AG09309 (cell line): ENCODE measurements at regions not wholly inside any gene's neighbourhood (a gene's known extent, or its start where the extent isn't known, plus 50 kb on each side); places are given as distances from the start of the nearest gene placed in this dataset.

Experiments used
- DNase-seq: peaks from one replicate; pipeline ENCODE4 v3.0.0-alpha.2; 2010; ENCODE audit warnings: low read depth
- H3K4me3 ChIP-seq: 2 replicates; pipeline ENCODE4 v1.5.1; 2011; ENCODE audit warnings: mild to moderate bottlenecking, low read depth, low read length, moderate library complexity; ENCODE audit not compliant: control insufficient read depth
- TF ChIP-seq, protein P1 (sequence below): IDR thresholded peaks from 2 replicates; pipeline ENCODE4 v1.5.1; 2011; ENCODE audit warnings: mild to moderate bottlenecking, low read depth, low read length, inconsistent platforms; ENCODE audit not compliant: insufficient read depth, control insufficient read depth; ENCODE audit errors: missing control alignments

DNA sequence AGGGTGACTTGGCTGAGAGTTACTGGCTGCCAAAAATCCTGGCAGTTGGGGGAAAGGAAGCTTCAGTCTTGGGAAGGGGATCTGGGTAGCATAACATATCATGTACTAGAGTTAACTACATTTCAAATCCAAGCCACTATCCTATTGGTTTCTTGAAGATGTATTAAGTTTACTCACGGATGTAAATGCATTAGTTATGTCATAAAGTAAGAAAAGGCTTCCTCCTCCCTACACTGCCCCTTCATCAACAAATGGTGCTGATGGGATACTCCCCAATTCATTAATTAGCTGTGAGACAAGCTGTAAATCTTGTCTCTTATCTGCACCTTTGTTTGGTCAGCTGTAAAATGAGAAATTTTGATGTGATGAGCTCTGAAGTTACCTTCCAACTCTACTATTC is 150.1 kb upstream of the SOX5 start:
- DNase-seq, result no peak
- TF ChIP-seq, protein P1, sequence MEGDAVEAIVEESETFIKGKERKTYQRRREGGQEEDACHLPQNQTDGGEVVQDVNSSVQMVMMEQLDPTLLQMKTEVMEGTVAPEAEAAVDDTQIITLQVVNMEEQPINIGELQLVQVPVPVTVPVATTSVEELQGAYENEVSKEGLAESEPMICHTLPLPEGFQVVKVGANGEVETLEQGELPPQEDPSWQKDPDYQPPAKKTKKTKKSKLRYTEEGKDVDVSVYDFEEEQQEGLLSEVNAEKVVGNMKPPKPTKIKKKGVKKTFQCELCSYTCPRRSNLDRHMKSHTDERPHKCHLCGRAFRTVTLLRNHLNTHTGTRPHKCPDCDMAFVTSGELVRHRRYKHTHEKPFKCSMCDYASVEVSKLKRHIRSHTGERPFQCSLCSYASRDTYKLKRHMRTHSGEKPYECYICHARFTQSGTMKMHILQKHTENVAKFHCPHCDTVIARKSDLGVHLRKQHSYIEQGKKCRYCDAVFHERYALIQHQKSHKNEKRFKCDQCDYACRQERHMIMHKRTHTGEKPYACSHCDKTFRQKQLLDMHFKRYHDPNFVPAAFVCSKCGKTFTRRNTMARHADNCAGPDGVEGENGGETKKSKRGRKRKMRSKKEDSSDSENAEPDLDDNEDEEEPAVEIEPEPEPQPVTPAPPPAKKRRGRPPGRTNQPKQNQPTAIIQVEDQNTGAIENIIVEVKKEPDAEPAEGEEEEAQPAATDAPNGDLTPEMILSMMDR, result no peak
- no peak overlapping the region for H3K4me3 ChIP-seq

DNA sequence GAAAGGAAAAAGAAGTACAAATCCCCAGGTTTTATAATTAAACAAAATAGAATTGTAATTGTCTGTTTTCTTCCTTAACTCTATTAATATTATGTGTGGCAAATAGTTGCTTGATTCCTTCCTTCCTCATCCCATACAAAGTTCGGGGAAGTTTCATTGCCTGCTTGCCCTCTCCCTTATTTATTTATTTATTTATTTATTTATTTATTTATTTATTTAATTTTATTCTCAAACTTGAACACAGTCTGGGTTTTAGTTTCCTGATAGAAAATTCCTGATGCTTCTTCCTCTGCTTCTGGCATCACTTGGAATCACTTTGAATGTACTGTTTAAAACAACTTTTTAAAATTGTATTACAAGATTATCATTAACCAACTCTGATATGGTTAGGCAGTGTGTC is 145.8 kb upstream of the SOX5 start:
- TF ChIP-seq, protein P1, result no peak
- no peak for DNase-seq
- H3K4me3 ChIP-seq, result no peak overlapping the region

DNA sequence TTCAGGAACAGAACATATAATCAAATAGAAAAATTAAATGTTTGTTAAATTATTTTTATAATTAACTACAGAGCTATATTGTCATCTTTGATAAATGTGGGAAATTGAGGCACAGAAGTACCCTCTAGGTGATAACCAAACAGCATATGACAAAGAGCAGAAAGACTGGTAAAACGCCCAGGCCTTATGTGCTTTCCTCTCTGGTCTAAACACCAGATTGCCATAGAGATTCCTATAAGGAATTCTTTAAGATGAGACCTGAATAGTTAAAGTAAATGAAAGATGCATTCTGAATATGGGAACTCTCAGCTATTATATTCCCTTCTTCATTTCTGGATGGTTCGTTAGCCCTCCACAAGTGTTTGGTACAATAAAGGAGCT is 140.0 kb upstream of the SOX5 start:
- H3K4me3 ChIP-seq, result no peak overlapping the region
- TF ChIP-seq, protein P1, result no peak
- no peak for DNase-seq

DNA sequence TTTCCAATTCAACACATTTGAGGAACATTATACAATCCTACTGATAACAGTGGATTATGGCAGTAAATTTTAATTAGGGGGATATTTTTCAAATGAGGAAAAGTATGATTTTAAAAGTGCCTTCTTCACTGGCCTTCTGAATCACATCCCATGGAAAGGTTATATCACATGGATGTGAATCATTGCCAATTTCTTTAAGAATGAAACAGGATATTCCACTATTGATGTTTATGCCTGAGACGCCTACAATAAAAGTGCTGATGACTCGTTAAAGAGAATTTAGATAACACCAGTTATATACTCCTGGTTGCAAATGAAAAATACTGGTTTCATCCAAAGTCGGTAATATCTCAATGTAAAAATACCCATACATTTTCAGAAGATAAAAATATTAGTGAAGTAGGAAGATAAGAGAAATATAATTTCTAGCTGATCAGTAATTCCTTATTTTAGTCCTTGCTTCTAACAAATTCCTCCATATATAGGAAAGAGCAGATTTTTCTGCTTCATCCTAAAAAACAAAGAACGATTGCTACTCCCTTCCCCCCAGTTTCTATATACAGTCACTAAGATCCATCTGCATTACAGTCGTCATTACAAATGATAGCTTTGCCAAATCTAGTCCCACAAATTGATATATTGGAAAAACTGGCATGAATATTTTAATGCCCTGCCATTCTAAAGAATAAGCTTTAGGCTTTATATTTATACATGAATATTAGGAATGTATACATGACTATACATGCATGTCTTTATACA is 139.5 kb upstream of the SOX5 start:
- TF ChIP-seq, protein P1, result no peak
- DNase-seq, result no peak
- H3K4me3 ChIP-seq, result no peak overlapping the region

DNA sequence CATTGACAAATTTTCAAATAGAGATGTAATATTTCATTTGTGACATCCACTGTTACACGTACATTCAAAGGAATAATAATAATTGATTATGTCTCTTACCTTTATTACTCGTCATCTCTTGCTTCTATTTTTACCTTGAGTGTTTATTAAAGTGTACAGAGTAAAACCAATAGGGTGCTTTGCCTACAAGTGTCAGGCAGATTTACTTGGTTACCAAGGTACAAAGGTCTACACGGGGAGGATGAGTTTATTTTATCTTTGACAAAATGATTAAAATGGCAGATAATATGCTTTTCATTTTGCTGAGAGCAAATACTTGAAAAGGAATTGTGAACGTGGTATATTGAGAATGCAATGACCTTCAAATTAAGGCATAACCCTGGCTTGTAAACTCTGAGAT is 137.8 kb upstream of the SOX5 start:
- H3K4me3 ChIP-seq, result no peak overlapping the region
- TF ChIP-seq, protein P1, result no peak
- no peak for DNase-seq

DNA sequence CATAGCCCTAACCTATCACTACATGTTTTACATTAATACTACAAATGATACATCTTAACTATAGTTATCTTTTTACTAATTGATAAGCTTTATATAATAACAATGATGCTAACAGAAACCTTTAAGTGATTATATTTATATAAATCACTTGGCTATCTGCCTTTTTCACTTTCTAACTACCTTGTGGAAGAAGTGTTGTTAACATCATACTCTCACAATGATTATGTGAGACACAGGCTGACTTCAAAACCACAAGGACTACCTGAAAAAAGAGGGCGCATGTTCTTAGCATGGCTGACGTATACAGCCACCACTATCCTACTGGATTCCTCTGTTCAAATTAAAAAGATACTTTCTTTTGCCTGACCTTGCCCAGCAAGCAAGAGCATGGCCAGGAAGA is 135.3 kb upstream of the SOX5 start:
- no peak for DNase-seq
- H3K4me3 ChIP-seq, result no peak overlapping the region
- TF ChIP-seq, protein P1, result no peak
